Tibial nerve (tissue), 3 donors: ENCODE measurements at regions not wholly inside any gene's neighbourhood (a gene's known extent, or its start where the extent isn't known, plus 50 kb on each side); places are given as distances from the start of the nearest gene placed in this dataset.

Source experiments
- POLR2A ChIP-seq, 2 donors: fragments of 450-650 bp; IDR thresholded peaks; one replicate each; pipeline ENCODE4 v1.6.1; 2017; ENCODE audit warnings: antibody characterized with exemption in 2 of 2, mild to moderate bottlenecking in 2 of 2, moderate library complexity in 2 of 2
- TF ChIP-seq, protein P1 (sequence below), 5 experiments: fragments of 200-600 bp in 3 of 5; fragments of 450-650 bp in 2 of 5; sonication (generic) in 3 of 5; IDR thresholded peaks; one replicate each; pipeline ENCODE4 v1.5.1; 2016 to 2019; ENCODE audit warnings: antibody characterized with exemption in 5 of 5, mild to moderate bottlenecking in 3 of 5, moderate library complexity in 2 of 5

DNA sequence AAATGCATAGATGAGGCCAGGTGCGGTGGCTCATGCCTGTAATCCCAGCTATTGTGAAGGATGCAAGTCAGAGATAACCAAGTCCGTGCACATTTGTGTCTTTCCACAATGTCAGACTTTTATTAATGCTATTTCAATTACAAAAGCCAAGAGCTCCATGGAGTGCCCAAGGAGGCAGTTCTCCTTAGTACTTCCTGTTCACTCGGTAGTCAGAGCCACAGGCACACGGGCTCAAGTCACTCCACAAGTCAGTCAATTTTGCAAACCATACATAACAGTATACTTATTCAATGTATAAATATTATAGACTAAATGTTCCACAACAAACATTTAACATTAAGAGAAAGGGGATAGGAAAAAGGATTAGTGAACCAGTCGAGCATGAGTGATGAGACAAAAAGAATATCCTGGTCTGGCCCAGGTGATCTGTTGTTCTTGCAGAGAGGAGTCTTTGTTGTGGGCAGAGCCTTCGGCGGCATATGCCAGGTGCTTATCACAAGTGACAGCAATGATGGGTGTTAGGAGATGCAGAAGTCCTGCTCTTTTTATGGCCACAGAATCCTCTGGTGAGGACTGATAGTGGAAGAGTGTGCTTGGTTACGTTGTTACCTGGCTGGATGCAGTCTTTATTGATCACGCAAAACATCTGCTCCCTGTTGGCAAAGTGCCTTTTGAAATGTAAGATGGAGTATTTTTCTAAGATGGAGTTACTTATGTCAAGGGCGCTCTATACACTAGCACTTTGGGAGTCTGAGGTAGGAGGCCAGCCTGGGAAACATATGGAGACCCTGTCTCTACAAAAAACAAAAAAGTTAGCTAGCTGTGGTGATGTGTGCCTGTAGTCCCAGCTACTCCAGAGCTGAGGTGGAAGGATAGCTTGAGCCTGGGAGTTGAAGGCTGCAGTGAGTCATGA, 167.0 kb upstream of the FBXL17 start:
- TF ChIP-seq, protein P1, sequence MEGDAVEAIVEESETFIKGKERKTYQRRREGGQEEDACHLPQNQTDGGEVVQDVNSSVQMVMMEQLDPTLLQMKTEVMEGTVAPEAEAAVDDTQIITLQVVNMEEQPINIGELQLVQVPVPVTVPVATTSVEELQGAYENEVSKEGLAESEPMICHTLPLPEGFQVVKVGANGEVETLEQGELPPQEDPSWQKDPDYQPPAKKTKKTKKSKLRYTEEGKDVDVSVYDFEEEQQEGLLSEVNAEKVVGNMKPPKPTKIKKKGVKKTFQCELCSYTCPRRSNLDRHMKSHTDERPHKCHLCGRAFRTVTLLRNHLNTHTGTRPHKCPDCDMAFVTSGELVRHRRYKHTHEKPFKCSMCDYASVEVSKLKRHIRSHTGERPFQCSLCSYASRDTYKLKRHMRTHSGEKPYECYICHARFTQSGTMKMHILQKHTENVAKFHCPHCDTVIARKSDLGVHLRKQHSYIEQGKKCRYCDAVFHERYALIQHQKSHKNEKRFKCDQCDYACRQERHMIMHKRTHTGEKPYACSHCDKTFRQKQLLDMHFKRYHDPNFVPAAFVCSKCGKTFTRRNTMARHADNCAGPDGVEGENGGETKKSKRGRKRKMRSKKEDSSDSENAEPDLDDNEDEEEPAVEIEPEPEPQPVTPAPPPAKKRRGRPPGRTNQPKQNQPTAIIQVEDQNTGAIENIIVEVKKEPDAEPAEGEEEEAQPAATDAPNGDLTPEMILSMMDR (IDR thresholded peaks at IDR 0.05), result no peak
- TF ChIP-seq POLR2A (IDR thresholded peaks at IDR 0.05), result no peak
